Duodenal mucosa (tissue), 2 donors: ENCODE measurements at regions not wholly inside any gene's neighbourhood (a gene's known extent, or its start where the extent isn't known, plus 50 kb on each side); places are given as distances from the start of the nearest gene placed in this dataset.
"Not testable (repeated sequence)": the region's sequence is repeated elsewhere in the genome, so short reads cannot be mapped to it uniquely, and the experiment has no call there.

Source experiments
- H3K27ac ChIP-seq: one replicate; pipeline ENCODE4 v1.7.0; 2013; ENCODE audit warnings: low read depth, low read length
- H3K27me3 ChIP-seq, 2 donors: one replicate each; pipeline ENCODE4 v1.7.0; 2013; ENCODE audit warnings: low read length in 2 of 2, control low read depth in 1 of 2; ENCODE audit not compliant: insufficient read depth in 2 of 2, control insufficient read depth in 1 of 2
- H3K36me3 ChIP-seq, 2 donors: one replicate each; pipeline ENCODE4 v1.7.0; 2013; ENCODE audit warnings: low read length in 2 of 2, control low read depth in 1 of 2; ENCODE audit not compliant: insufficient read depth in 2 of 2, control insufficient read depth in 1 of 2
- H3K4me1 ChIP-seq, 2 donors: one replicate each; pipeline ENCODE4 v1.7.0; 2013; ENCODE audit warnings: low read length in 2 of 2, control low read depth in 1 of 2; ENCODE audit not compliant: insufficient read depth in 2 of 2, control insufficient read depth in 1 of 2
- H3K4me3 ChIP-seq, 2 donors: one replicate each; pipeline ENCODE4 v1.7.0; 2013; ENCODE audit warnings: low read length in 2 of 2, low read depth in 1 of 2
- H3K9ac ChIP-seq, 2 donors: one replicate each; pipeline ENCODE4 v1.7.0; 2013; ENCODE audit warnings: low read length in 2 of 2, low read depth in 1 of 2
- H3K9me3 ChIP-seq, 2 donors: one replicate each; pipeline ENCODE4 v1.7.0; 2013; ENCODE audit warnings: low read length in 2 of 2, control low read depth in 1 of 2; ENCODE audit not compliant: control insufficient read depth in 1 of 2

- Histone ChIP-seq H3K36me3 (no peaks in the 10 kb centered on the region), H3K9ac (no peak overlapping the region), H3K4me1 (no peaks in the 10 kb centered on the region), H3K27me3 (no peaks in the 10 kb centered on the region), H3K9me3 (peaks cover 0 to 17% of the 10 kb centered on the region in 2 donors), H3K4me3 (no peak overlapping the region), H3K27ac (no peak overlapping the region)
These were observed 262.5 kb upstream of the PELI2 start for GRCh38 chr14:55855751-55856150.

DNA sequence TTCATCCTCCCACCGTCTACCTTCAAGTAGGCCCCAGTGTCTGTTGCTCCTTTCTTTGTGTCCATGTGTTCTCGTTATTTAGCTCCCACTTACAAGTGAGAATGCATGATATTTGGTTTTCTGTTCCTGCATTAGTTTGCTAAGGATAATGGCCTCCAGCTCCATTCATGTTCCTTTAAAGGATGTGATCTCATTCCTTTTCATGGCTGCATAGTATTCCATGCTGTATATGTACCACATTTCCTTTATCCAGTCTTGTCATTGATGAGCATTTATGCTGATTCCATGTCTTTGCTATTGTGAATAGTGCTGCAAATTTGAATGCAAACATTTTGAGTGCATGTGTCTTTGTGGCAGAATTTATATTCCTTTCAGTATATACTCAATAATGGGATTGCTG is 259.6 kb upstream of the PELI2 start:
- no peaks in the 10 kb centered on the region for H3K27me3 ChIP-seq
- H3K36me3 ChIP-seq = no peaks in the 10 kb centered on the region
- H3K27ac ChIP-seq = no peak overlapping the region
- H3K4me3 ChIP-seq = no peak overlapping the region
- H3K9ac ChIP-seq = no peak overlapping the region
- peaks cover 0 to 19% of the 10 kb centered on the region in 2 donors for H3K9me3 ChIP-seq
- H3K4me1 ChIP-seq = no peaks in the 10 kb centered on the region

DNA sequence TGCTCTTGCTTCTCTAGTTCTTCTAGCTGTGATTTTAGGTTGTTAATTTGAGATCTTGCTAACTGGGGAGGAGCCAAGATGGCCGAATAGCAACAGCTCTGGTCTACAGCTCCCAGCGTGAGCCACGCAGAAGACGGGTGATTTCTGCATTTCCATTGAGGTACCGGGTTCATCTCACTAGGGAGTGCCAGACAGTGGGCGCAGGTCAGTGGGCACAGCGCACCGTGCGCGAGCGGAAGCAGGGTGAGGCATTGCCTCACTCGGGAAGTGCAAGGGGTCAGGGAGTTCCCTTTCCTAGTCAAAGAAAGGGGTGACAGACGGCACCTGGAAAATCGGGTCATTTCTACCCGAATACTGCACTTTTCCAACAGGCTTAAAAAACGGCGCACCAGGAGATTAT is 256.6 kb upstream of the PELI2 start:
- not testable (repeated sequence) for H3K27me3 ChIP-seq, H3K9ac ChIP-seq, H3K4me3 ChIP-seq, H3K36me3 ChIP-seq, H3K27ac ChIP-seq, H3K4me1 ChIP-seq
- H3K9me3 ChIP-seq = peaks cover 0 to 19% of the 10 kb centered on the region in 2 donors

- Histone ChIP-seq H3K4me3 (no peak overlapping the region), H3K4me1 (peaks cover 0 to 4% of the 10 kb centered on the region in 2 donors), H3K36me3 (no peaks in the 10 kb centered on the region), H3K27ac (no peak overlapping the region), H3K9ac (no peak overlapping the region), H3K9me3 (peaks cover 0 to 9% of the 10 kb centered on the region in 2 donors), H3K27me3 (no peaks in the 10 kb centered on the region)
These were observed 253.1 kb upstream of the PELI2 start for GRCh38 chr14:55864890-55865655.

DNA sequence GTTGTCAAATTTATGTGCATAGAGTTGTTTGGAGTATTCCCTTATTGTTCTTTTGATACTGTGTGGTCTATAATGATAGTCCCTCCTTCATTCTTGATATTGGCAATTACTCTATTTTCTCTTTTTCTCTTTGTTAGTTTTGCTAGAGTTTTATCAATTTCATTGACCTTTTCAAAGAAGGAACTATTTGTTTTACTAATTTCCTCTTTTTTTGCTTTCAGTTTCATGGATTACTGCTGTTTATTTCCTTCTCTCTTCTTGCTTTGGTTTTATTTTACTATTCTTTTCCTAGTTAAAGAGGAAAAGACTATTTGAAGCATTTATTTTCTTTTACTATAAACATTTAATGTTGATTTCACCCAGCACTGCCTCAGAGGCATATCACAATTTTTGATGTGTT is 250.9 kb upstream of the PELI2 start:
- no peak overlapping the region for H3K27ac ChIP-seq
- H3K9ac ChIP-seq = no peak overlapping the region
- no peaks in the 10 kb centered on the region for H3K27me3 ChIP-seq

DNA sequence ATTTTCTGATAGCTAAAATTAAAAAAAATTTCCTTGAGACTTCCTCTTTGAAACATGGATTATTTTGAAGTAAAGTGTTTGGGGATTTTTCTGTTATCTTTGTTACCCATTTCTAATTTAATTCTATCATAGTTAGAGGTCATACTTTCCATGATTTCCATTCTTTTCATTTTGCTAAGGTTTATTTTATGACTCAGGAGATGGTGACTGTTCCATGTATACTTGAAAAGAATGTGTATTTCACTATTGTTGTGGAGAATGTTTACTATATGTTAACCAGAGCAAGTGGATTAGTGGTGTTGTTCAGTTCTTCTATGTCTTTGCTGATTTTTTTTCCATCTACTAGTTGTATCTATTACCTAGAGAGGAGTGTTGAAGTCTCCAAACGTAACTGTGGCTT is 250.5 kb upstream of the PELI2 start:
- H3K4me3 ChIP-seq = no peak overlapping the region
- H3K36me3 ChIP-seq = no peaks in the 10 kb centered on the region
- H3K27me3 ChIP-seq = no peaks in the 10 kb centered on the region
- H3K9ac ChIP-seq = no peak overlapping the region
- peaks cover 0 to 9% of the 10 kb centered on the region in 2 donors for H3K4me1 ChIP-seq
- H3K9me3 ChIP-seq = no peaks in the 10 kb centered on the region
- H3K27ac ChIP-seq = no peak overlapping the region

More for the DNA sequence above, 250.9 kb upstream of the PELI2 start:
- H3K9me3 ChIP-seq = no peaks in the 10 kb centered on the region
- H3K4me1 ChIP-seq = peaks cover 0 to 9% of the 10 kb centered on the region in 2 donors
- no peaks in the 10 kb centered on the region for H3K36me3 ChIP-seq
- no peak overlapping the region for H3K4me3 ChIP-seq

DNA sequence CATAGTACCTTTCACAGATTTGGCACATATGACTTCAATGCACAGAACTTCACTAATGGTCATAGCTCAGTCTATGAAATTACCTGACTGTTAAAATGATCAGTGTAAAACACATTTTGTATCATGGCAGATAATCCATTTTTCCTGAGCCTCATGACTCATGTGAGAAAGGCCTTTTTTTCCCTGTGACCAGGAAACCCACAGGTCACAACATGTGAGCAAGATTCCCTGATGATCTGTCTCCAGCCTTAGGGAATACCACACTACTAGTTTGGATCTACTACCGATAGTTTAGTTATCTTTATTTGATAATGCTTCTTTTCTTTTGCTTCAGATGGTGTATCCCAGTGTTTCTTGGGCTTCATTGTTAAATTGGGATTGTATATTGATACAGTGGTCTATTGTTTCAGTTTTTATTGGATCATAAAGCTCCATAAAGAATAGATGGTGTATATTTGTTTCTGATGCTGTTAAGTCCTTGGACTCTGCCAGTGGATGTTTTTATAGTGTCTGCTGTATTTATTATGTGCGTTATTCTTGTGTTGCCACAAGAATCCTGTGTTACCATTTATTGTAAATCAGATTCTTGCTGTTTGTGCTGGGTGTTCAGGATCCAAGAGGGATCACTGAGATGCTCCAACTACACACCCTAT is 248.7 kb upstream of the PELI2 start:
- H3K4me1 ChIP-seq = peaks cover 0 to 9% of the 10 kb centered on the region in 2 donors

GRCh38 chr14:55873169-55873568 is 245.0 kb upstream of the PELI2 start:
- Histone ChIP-seq H3K27me3 (no peaks in the 10 kb centered on the region), H3K4me3 (no peak overlapping the region), H3K9me3 (no peaks in the 10 kb centered on the region), H3K9ac (no peak overlapping the region), H3K36me3 (no peaks in the 10 kb centered on the region), H3K4me1 (peaks cover 0 to 5% of the 10 kb centered on the region in 2 donors), H3K27ac (no peak overlapping the region)

More for the DNA sequence above, 248.7 kb upstream of the PELI2 start:
- H3K4me3 ChIP-seq = no peak overlapping the region
- H3K36me3 ChIP-seq = no peaks in the 10 kb centered on the region
- H3K27ac ChIP-seq = no peak overlapping the region
- no peaks in the 10 kb centered on the region for H3K9me3 ChIP-seq
- no peaks in the 10 kb centered on the region for H3K27me3 ChIP-seq
- H3K9ac ChIP-seq = no peak overlapping the region

DNA sequence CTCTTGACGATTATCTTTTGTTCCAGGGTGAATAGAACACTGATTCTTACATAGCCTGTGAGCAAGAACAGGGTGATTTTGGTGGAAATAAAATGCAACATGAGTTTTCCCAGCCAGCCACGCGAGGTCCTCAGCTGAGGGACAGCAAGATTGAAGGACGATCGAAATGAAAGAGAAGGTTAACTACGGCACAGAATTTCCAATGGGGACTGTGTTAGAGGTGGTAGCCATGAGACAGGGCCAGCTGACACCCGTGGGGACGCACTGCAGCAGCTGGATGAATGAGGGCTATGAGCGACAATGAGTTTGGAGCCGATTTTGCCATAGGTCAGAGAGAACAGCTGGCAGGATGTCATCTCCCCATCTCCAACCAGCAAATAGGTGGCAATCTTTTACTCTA is 243.4 kb upstream of the PELI2 start:
- H3K9ac ChIP-seq = no peak overlapping the region
- H3K4me3 ChIP-seq = no peak overlapping the region
- H3K36me3 ChIP-seq = no peaks in the 10 kb centered on the region
- no peaks in the 10 kb centered on the region for H3K27me3 ChIP-seq
- no peak overlapping the region for H3K27ac ChIP-seq
- H3K9me3 ChIP-seq = no peaks in the 10 kb centered on the region
- peaks cover 0 to 5% of the 10 kb centered on the region in 2 donors for H3K4me1 ChIP-seq

GRCh38 chr14:55877942-55878341 is 240.3 kb upstream of the PELI2 start:
- Histone ChIP-seq H3K36me3 (no peaks in the 10 kb centered on the region), H3K4me3 (no peak overlapping the region), H3K4me1 (no peaks in the 10 kb centered on the region), H3K27me3 (no peaks in the 10 kb centered on the region), H3K9ac (no peak overlapping the region), H3K9me3 (no peaks in the 10 kb centered on the region), H3K27ac (no peak overlapping the region)
